ENCODE measurements at regions not wholly inside any gene's neighbourhood (a gene's known extent, or its start where the extent isn't known, plus 50 kb on each side); places are given as distances from the start of the nearest gene placed in this dataset.

DNA sequence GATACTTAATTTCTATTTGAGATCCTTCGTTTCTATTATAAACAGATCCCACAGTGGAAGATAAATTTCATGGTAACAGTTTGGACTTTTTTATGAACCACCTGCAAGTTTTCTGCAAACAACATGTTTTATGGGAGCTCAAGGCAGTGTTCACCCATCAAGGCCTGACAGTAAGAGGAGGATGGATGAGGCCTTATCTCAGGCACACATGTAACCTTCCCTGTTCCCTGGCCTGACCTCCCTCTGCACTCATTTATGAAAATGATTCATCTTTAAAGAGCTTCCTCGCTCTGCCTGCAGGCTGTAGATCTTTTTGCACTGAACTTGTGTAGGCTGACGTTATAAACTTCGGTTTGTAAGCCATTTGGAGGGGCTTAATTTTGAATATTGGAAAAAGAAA is 500.1 kb downstream of the GATA3 start:
- TF ChIP-seq CTCF (IDR thresholded peaks at IDR 0.05) = no peak
- TF ChIP-seq POLR2A (IDR thresholded peaks at IDR 0.05) = no peak

Measured in esophagus squamous epithelium (tissue), 4 donors.